ENCODE measurements at regions not wholly inside any gene's neighbourhood (a gene's known extent, or its start where the extent isn't known, plus 50 kb on each side); places are given as distances from the start of the nearest gene placed in this dataset.

DNA sequence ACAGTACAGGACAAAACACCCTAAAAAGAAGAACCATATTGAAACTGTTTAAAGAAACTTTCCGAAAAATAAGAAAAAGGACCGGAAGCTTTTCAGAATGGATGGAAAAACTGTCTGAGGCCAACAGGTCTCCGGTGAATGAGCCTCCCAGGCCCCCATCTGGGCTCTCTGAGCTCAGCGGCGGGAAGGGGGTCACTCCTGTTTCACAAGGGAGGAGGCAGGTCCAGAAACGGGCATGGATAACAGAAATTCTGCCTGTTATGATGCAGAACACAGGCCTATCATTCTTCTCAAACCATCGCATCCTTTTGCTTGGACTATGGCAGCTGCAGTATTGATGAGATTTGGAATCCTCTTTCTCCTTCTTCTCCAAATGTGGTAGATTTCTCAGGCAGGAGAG lies 58.9 kb upstream of the SHH start:
- TF ChIP-seq, protein P1, sequence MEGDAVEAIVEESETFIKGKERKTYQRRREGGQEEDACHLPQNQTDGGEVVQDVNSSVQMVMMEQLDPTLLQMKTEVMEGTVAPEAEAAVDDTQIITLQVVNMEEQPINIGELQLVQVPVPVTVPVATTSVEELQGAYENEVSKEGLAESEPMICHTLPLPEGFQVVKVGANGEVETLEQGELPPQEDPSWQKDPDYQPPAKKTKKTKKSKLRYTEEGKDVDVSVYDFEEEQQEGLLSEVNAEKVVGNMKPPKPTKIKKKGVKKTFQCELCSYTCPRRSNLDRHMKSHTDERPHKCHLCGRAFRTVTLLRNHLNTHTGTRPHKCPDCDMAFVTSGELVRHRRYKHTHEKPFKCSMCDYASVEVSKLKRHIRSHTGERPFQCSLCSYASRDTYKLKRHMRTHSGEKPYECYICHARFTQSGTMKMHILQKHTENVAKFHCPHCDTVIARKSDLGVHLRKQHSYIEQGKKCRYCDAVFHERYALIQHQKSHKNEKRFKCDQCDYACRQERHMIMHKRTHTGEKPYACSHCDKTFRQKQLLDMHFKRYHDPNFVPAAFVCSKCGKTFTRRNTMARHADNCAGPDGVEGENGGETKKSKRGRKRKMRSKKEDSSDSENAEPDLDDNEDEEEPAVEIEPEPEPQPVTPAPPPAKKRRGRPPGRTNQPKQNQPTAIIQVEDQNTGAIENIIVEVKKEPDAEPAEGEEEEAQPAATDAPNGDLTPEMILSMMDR (IDR thresholded peaks at IDR 0.05) = no peak
- TF ChIP-seq EP300 (IDR thresholded peaks at IDR 0.05) = no peak
- no peak for TF ChIP-seq POLR2AphosphoS5 (IDR thresholded peaks at IDR 0.05)
- no peak for TF ChIP-seq POLR2A (IDR thresholded peaks at IDR 0.05)
